Amniotic stem cell (primary cell): ENCODE measurements at regions not wholly inside any gene's neighbourhood (a gene's known extent, or its start where the extent isn't known, plus 50 kb on each side); places are given as distances from the start of the nearest gene placed in this dataset.

Experiments used
- DNase-seq: peaks from one replicate; lab custom pipeline; 2025; lab: John Stamatoyannopoulos, UW

- DNase-seq, result no peak
These were observed 378.1 kb downstream of the HAPSTR1 start for GRCh38 chr16:9469512-9469911.

- no peak for DNase-seq
These were observed 385.3 kb downstream of the HAPSTR1 start for GRCh38 chr16:9476744-9477143.

GRCh38 chr16:9479008-9479407, 387.6 kb downstream of the HAPSTR1 start:
- no peak for DNase-seq

- DNase-seq, result no peak
These were observed 389.1 kb downstream of the HAPSTR1 start for GRCh38 chr16:9480503-9480902.

GRCh38 chr16:9481747-9482730, 390.6 kb downstream of the HAPSTR1 start:
- DNase-seq, result no peak

GRCh38 chr16:9484426-9484825, 393.0 kb downstream of the HAPSTR1 start:
- no peak for DNase-seq

GRCh38 chr16:9484881-9485280, 393.4 kb downstream of the HAPSTR1 start:
- DNase-seq, result no peak

- no peak for DNase-seq
These were observed 398.5 kb downstream of the HAPSTR1 start for GRCh38 chr16:9489835-9490467.

- DNase-seq, result no peak
These were observed 404.4 kb downstream of the HAPSTR1 start for GRCh38 chr16:9495824-9496223.

GRCh38 chr16:9497750-9498149, 406.3 kb downstream of the HAPSTR1 start:
- DNase-seq, result no peak

- DNase-seq, result no peak
These were observed 408.6 kb downstream of the HAPSTR1 start for GRCh38 chr16:9499941-9500593.

- no peak for DNase-seq
These were observed 409.4 kb downstream of the HAPSTR1 start for GRCh38 chr16:9500872-9501271.

GRCh38 chr16:9503251-9503984, 412.0 kb downstream of the HAPSTR1 start:
- no peak for DNase-seq

- DNase-seq, result no peak
These were observed 417.0 kb downstream of the HAPSTR1 start for GRCh38 chr16:9508328-9508936.

GRCh38 chr16:9509663-9510062, 418.2 kb downstream of the HAPSTR1 start:
- no peak for DNase-seq

GRCh38 chr16:9511389-9511788, 419.9 kb downstream of the HAPSTR1 start:
- no peak for DNase-seq

- no peak for DNase-seq
These were observed 425.0 kb downstream of the HAPSTR1 start for GRCh38 chr16:9516444-9516843.

- no peak for DNase-seq
These were observed 426.6 kb downstream of the HAPSTR1 start for GRCh38 chr16:9518051-9518450.

GRCh38 chr16:9518581-9518980, 427.1 kb downstream of the HAPSTR1 start:
- no peak for DNase-seq

- DNase-seq, result no peak
These were observed 430.4 kb downstream of the HAPSTR1 start for GRCh38 chr16:9521749-9522370.

- DNase-seq, result no peak
These were observed 431.2 kb downstream of the HAPSTR1 start for GRCh38 chr16:9522614-9523013.
